C4-2B (cell line): ENCODE measurements at regions not wholly inside any gene's neighbourhood (a gene's known extent, or its start where the extent isn't known, plus 50 kb on each side); places are given as distances from the start of the nearest gene placed in this dataset.

Source experiments
- H3K27ac ChIP-seq: fragments of 450-650 bp; 2 replicates; pipeline ENCODE4 v1.5.1; 2017
- ZFX ChIP-seq: fragments of 450-650 bp; IDR thresholded peaks from 2 replicates; pipeline ENCODE4 v1.6.1; 2017
- TF ChIP-seq, protein P1 (sequence below): fragments of 450-650 bp; conservative IDR thresholded peaks from 2 replicates; pipeline ENCODE4 v1.5.1; 2017; ENCODE audit warnings: mild to moderate bottlenecking

DNA sequence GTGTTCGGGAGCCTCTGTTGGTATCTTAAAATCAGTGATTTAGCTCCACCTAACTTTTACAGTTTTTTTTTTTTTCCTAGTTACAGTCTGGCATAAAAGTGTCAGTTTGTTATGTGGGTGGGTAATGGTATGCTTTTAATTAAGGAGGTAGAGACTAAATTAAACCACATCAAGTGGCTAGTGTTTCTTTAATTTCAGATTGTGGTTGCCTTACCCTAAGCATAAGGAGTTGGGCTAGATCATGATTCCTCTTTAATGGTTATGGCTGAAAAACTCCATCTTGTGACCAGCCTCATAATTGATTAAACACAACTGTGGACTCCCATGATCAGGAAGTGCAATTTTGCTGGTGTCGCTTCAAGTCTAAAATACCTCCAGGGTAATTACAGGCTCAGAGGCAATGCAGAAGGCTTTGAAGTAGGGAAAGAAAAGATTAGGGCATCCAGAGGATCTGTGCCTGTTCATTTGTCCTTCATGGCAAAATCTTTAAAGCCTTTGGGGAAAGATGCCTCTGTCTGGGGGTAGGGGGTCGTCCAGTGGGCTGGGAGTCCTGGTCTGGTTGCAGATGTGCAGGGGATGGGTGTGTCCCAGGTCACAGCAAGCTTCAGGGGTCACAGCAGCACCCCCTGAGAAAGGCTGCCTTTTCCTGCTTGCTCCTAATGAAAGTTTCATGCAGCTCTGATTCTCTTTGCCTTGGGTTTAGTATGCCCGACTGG is 579.2 kb downstream of the BCL11A start:
- H3K27ac ChIP-seq = no peak overlapping the region
- TF ChIP-seq, protein P1, sequence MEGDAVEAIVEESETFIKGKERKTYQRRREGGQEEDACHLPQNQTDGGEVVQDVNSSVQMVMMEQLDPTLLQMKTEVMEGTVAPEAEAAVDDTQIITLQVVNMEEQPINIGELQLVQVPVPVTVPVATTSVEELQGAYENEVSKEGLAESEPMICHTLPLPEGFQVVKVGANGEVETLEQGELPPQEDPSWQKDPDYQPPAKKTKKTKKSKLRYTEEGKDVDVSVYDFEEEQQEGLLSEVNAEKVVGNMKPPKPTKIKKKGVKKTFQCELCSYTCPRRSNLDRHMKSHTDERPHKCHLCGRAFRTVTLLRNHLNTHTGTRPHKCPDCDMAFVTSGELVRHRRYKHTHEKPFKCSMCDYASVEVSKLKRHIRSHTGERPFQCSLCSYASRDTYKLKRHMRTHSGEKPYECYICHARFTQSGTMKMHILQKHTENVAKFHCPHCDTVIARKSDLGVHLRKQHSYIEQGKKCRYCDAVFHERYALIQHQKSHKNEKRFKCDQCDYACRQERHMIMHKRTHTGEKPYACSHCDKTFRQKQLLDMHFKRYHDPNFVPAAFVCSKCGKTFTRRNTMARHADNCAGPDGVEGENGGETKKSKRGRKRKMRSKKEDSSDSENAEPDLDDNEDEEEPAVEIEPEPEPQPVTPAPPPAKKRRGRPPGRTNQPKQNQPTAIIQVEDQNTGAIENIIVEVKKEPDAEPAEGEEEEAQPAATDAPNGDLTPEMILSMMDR = no peak
- no peak for TF ChIP-seq ZFX

DNA sequence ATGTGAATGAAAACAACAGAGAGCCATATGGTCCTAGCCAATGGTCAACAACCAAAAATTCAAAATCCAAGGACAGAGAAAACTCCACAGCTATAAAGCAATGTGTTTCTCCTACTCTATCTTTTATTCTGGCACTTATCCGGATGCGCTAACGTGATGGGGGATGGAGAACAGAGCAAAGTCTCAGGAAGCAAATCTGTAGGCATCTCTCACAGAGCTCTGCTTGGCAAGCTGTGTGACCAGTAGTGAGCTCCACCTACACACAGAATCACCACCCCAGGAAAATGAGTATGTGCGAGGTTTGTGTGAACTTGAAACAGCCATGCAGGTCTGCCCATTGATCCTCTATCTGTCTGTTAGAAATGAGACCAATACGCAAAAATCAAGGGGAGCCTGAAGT is 584.3 kb downstream of the BCL11A start:
- TF ChIP-seq ZFX = no peak
- TF ChIP-seq, protein P1 = no peak
- H3K27ac ChIP-seq = no peak overlapping the region

DNA sequence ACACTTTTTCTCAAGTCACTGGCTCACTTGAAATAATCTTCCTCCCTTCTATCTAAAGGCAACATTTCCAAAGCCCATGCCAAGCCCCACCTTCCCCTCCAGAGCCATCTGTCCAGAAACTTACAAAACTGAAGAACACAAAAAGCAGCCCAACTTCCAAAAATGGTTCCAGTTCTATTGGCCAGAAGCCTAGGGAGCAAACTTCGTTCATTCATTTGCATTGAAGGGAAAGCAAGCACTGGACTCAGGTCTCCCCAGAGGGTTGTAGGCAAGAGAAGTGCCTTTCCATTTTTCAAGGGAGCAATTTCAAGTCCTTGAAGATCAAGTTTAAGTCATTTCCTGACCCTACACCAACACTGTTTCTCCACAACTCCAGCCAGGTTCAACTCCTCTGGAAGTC is 585.0 kb downstream of the BCL11A start:
- H3K27ac ChIP-seq = no peak overlapping the region
- no peak for TF ChIP-seq ZFX
- TF ChIP-seq, protein P1 = no peak

DNA sequence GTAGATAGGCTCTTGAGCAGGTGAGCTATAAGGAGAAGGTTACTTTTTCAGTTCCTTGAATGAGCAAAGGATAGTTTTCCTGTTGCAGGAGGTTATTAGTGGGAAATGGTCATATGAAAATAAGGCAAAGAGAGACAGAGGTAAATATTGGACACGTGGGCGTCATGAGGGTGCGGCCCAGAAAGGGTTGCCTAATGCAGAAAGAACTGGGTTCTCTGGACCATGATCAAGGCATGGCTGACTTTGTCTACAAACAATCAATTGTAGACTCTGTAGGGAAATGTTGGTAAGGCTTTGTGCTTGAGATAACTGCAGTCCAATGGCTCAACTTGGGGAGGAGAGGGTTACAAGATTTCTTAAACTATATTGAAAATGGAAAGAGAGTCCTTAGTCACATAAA is 585.8 kb downstream of the BCL11A start:
- no peak for TF ChIP-seq ZFX
- TF ChIP-seq, protein P1 = no peak
- no peak overlapping the region for H3K27ac ChIP-seq

DNA sequence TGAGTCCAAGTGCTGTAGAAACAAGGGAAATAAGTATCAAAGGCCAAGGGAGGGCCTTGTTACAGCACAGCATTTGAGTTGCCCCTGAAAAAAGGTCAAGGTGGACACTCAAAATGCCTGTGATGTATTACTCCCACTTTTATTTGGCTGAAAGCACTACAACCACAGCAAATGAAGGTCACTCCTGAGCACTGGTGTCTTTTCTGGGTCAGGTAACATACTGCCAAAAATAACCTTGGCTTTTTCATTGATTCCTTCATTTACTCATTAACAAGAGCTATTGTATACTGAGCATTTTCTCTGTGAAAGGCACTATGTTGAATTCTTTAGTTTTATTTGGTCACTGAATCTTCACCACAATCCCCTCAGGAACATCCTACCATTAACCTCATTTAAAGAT is 590.3 kb downstream of the BCL11A start:
- TF ChIP-seq, protein P1 = no peak
- TF ChIP-seq ZFX = no peak

DNA sequence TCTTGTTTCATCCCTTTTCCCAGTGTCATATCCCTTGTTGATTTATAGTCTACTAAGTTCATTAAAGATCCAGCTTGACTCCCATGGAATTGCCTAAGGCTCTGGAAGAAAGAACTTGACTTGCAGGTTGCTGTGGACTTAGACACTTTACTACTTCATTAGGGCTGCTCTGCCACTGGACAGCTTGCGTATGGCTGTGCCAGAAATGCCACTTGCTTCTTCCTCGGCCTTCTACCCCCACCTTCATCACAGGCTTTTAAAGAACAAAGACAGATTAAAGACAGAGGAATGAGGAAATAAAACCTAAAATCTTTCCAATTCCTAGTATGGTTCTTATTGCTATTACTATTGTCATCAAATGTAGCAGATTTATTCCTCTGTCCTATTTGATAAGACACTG is 591.7 kb downstream of the BCL11A start:
- H3K27ac ChIP-seq = no peak overlapping the region
- TF ChIP-seq ZFX = no peak
- TF ChIP-seq, protein P1 = no peak

More for the DNA sequence above, 590.3 kb downstream of the BCL11A start:
- no peak overlapping the region for H3K27ac ChIP-seq

DNA sequence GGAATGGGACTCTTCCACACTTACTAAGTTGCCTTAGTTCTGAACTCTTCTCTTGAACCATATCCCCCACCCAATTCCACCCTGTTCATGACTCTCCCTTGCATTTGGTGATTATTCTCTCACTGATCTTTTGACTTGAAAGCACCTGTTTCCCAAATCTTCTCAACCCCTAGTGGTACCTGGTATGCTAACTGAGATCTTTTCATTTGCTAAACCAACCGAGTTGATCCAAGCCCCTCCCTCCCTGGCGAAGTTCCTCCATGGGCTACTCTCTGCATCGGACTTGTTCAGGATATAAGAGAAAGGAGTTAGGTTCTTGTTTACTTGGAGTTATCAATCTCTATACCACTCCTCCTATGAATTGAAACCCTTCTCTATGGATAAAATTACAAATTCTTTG is 593.5 kb downstream of the BCL11A start:
- TF ChIP-seq ZFX = no peak
- TF ChIP-seq, protein P1 = no peak

More for the DNA sequence above, 593.5 kb downstream of the BCL11A start:
- H3K27ac ChIP-seq = no peak overlapping the region
